HG02678 (cell line): ENCODE measurements at regions not wholly inside any gene's neighbourhood (a gene's known extent, or its start where the extent isn't known, plus 50 kb on each side); places are given as distances from the start of the nearest gene placed in this dataset.
"Not testable (repeated sequence)": the region's sequence is repeated elsewhere in the genome, so short reads cannot be mapped to it uniquely, and the experiment has no call there.

Experiments
- ATAC-seq: cut with Tn5 transposase; IDR thresholded peaks from one replicate; pipeline ENCODE4 v1.9.1; 2021; ENCODE audit warnings: mild to moderate bottlenecking, moderate library complexity; ENCODE audit not compliant: unreplicated experiment

DNA sequence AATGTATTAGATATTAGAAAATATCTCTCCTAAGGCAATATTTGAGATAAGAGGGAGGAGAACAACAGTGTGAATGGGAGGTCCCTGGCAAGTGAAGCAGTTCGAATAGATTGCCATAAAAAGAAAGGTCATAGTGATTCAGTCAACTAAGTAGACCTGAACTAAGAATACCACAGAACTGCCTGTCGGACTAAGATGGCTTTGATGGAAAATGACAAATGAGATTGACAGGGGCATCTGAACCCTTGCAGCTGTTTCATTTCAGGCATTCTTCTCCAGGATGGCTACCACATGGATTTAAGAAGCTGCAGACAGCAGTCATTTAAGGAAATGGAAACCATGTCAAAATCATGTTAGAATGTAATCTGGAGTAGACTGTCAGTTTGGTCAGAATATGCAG is 308.4 kb upstream of the MEF2C start:
- no peak for ATAC-seq

DNA sequence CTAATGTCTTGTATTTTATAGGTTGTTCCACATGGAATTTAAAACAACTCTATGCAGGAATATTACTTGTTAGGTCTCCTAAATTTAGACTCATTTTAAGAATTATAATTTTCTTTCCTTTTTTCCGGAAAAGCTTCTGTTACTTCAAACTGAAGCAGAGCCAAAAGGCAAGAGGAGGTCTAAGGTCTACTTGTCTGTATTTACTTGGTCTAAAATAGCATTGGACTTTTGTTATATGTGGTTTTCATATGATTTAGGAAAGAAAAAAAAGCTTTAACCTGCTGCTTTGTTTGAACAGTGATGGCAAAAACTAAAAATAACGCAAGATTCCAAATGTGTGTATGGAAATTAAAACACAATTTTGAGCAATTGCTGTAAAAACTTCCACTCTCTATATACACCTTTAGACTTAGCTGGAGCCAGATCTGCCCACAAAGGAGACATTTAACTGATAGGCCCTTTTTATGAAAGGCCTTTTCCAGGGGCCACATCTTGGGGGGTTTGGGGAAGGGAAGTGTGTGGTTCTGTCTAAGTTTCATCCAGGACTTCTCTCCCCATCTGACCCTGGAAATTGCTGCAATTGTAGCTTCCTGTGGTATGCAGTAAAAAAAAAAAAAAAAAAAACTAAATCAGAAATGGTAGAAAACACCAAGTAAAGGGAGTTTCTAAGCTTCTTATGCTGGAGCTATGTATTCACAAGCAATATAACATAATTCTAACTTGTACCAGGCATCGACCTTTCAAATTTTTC is 307.7 kb upstream of the MEF2C start:
- no peak for ATAC-seq

DNA sequence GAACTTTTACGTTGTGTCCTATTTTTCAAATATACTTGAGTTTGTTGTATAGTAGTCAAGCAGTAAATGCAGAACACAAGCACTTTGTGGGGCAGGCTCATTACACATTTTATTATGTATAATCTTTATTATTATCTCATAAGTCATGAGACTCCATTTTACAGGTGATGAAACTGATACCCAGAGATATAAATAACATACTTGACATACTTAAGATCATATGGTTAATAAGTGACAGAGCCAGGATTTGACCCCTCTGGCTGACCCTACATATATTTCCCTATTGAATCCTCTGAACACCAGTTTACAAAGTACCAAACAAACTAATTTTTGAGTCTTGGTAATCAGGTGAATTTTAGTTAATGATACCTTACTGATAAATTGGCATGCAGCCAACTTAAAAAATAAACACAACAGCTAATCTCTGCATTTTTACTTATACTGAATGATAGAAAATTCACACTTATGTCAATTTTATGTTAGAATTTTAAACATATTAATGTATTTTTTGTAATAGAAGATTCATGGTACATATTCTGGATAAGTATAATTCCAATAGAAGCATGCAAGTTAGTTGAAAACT is 305.0 kb upstream of the MEF2C start:
- ATAC-seq = no peak

DNA sequence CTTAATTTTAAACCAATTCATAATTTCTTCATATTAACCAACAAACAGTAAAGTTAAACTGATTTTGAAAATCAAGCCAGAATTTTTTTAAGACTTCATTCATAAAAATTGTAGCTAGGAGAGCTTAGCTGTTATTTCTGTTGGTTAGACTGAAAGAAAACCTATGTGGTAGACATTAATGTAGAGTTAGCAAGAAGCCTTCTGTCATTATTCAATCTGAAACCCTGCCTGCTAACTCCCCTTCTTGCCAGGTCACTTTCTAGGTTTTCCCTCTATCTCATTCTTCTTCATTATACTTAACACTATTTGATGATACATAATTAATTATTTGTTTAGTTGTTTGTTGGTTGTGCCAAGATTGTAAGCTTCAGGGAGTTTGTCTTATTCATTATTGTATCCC is 304.3 kb upstream of the MEF2C start:
- no peak for ATAC-seq

DNA sequence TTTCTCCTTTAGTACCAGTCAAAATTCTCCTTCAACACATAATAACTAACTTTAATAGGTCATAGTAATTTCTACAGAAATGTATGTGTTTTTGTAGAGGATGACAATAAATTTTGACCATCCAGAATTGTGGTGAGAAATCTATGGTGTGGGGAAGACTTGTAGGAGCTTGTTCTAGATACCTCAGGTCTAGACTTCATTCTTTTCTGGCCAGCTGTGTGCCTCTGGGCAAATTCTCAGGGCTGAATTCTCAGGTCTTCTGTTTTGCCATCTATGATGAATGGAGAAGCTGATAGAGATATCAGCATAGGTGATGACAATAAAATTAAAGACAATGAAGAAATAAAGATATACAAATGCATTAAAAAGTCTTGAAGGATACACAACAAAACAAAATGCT is 298.6 kb upstream of the MEF2C start:
- no peak for ATAC-seq

DNA sequence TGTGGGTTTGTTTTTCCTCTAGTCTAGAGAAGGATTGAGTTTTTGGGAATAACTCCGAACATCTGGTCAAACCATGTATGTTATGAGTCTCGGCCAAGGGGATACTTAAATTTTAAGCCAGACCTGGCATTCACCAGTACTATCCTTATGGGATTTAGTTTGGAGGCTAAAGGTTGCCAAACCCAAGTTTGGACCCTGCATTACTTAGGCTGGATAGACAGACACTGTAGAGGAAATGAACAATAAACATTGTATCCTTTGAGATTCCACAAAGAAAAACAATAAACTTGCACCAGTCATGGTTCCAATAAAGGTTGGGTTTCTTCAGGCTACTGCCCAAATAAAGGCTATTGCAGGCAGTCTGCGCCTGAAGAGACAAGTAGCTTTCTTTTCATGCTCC is 296.7 kb upstream of the MEF2C start:
- no peak for ATAC-seq

DNA sequence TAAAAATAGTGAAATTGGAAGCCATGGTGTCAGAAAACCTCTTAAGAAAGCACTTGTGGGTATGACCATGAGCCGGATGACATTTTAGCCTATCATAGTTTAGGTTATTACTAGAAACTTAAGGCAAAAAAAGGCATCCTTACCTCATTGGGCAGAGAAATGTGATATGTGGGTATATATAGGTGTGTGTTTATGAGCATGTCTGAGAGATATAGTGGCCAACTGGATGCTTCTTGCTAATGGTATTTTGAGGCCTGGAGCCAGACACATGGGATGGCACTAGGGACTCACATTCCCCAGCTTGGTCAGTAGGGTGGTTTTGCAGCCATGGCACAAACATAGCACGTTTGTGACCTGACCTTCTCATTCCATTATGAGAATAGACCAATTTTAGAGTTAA is 295.6 kb upstream of the MEF2C start:
- no peak for ATAC-seq

DNA sequence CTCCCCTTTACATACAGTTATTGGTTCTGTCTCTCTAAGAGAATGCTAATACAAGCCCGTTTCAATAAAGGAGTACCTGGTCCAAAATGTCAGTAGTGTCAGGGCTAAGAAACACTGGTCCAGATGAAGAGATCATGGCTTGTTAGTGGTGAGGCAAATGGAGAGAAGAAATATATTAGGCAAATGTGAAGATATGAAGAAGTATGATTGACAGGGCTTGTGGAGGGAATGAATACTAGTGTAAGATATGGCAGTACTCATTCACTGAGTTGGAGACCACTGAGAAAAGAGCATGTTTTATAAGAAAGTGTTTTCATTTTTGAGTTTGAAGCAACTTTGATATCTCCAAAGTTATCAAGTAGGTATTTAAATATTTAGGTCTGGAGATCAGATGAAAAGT is 290.5 kb upstream of the MEF2C start:
- no peak for ATAC-seq

DNA sequence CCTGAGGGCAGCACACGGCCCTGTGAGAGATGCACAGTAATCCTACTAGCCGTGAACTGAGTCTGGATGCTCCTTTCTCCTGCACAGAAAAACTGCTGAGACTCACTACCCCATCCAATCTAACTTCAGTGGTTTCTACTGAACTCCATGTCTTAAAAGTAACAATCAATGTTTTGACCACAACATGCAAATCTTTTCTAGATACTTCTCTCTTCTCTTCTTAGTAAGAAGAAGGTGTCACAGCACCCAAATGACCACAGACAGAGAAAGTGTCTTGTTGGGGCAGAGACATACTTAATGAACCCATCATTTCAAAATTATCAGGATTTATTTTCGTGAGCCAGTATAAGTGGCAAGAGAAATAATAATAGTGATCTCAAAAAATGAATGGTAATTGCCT is 285.8 kb upstream of the MEF2C start:
- ATAC-seq = peak; percentile 91

DNA sequence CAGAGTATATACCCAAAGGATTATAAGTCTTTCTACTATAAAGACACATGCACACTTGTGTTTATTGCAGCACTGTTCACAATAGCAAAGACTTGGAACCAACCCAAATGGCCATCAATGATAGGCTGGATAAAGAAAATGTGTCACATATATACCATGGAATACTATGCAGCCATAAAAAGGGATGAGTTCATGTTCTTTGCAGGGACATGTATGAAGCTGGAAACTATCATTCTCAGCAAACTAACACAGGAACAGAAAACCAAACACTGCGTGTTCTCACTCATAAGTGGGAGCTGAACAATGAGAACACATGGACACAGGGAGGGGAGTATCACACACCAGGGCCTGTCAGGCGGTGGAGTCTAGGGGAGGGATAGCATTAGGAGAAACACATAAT is 281.7 kb upstream of the MEF2C start:
- not testable (repeated sequence) for ATAC-seq

DNA sequence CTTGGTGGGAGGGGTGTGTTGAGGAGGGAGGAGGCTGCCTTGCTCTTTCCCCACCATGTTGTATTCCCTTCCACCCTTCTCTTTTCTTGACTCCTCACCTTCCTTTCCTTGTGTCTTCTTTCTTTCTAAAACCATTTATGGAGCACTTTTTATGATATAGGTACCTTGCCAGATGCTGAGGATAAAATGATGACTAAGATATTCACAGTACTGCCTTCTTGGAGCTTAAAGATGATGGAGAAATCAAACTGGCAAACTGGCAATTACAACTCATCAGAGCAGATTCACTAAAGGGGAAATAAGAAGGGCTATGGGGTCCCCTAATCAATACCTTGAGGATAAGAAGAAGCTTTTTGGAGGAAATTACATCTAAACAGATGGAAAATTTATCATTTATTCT is 273.2 kb upstream of the MEF2C start:
- ATAC-seq = no peak

DNA sequence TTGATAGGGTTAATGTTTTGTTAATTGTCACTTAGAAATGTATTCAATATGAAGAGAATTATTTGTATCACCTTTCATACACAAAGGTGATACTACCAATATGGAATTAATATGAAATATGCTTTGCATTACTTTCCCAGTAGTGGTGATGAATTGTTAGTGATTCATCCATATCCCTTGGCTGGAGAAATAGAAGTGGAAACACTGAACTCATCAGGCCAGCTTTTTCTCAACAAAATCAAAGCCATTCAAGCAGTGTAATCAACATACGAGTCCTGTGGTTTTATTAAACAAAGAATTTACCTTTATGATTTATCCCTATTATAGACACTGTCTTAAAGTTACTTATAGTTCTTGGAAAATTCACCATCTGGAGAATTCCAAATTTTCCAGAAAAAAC is 264.0 kb upstream of the MEF2C start:
- no peak for ATAC-seq

DNA sequence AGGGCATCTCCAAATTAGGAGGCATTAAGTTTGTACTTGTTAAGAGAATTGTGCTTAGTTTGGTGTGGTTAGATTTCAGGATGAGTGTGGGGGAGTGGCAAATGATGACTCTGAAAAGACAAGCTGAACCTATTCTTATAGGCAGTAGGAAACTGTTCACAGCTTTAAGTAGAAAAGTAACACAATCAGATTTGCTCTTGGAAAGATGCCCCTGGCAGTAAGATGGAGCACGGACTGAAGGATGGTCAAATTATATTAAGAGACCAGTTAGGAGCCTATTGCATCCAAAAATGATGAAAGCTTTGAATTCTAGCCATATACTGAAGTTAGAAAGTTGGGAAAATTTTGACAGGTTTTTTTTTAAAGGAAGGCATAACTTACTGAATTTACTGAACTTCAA is 254.2 kb upstream of the MEF2C start:
- ATAC-seq = no peak

DNA sequence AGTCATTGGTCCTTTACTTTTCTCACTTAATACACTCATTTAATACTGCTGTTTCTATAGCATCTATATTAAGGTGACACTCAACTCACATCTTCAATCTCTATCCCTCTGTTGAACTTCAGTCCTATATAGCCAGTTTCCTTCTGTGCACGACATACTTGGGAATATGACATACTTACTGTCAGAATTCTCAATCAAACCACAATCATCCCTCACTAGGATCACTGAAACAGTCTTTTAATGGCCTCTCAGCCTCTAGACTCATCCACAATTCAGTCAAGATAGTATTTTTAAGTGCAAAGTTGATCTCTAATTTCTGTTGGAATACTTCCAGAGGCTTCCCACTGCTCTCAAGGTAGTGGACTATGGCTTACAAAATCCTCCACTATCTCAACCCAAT is 251.0 kb upstream of the MEF2C start:
- ATAC-seq = no peak

DNA sequence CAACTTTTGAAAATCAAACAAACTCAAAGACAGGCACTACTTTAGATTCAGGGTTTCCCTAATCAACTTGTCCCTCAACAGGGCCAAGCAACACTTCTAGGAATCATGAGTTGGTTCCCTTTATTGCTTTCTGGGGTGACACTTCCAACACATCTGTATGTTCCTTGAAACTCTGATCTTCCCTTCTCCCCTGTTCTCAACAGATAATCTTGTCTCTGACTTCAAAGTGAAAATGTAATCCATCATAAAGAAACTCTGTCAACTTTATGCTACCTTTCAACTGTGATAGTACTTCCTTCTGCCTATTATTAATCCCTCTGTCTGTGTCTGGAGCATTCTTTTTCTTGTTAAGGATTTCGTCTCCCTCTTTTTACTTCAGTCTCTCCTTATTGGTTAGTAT is 250.1 kb upstream of the MEF2C start:
- no peak for ATAC-seq

DNA sequence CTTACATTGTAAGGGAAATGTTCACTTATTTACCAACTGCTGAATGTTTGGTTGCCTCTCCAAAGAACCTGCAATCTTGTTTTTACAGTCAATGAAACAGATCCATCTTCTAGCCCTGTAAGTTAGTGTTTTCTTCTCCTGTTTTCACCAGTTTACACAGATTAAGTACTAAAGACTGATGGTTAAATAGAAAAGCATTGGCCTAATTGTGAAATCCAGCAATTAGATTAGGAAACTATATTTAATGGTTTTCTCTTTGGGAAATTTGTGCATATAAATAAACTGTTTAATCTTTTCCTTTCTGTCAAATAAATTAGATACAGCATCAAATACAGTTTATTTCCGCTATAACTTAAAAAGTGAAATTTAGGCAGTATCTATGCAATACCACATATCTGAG is 247.9 kb upstream of the MEF2C start:
- no peak for ATAC-seq

DNA sequence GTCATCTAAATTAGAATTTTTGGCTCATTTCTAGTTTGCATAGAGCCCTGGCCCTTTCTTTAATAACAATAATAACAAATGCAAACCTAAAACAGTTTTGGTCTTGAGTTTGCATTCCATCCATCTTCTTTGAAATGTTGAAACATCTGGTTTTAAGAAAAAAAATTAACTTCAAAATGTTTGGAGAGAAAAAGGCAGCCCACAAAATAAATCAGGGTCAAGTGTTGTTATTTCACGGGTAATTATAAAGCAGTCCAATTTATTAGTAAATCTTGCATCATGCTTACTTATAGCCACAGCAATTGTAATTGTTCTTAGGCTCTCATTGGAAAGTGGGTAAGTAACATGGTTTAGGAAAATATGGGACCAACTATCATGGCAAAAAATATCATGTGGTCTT is 247.0 kb upstream of the MEF2C start:
- no peak for ATAC-seq

DNA sequence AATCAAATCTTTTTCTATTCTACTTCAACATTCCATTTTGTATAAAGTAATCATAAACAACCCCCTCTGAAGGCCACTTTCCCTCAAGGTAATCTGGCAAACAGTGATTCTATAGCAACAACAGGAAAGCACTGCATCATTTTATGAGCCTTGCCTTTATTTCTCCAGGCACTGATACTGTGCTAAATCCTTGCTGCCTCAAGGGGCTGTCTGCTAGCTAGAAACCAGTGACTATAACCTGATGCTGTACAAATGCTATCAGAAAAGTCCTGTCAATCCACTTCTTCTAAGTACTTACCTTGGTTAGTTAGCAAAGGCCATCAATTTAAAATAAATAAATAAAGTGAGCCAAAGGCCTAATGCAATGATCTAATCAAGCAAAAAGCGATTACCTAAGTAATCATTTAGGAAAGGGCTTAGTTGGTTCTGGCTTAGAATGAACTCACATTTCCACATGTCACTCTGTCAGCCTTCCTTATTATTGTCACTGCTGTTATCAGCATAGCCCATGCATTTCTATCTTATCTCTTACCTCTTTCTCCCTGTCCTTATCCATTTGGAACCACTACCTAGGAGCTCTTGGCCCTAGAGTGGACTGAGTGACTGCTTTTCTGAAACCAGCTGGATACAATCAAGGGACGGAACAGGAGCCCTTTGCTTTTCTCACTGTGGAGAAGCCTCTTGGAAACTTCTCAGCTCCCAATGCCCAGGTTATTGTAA is 246.1 kb upstream of the MEF2C start:
- no peak for ATAC-seq

DNA sequence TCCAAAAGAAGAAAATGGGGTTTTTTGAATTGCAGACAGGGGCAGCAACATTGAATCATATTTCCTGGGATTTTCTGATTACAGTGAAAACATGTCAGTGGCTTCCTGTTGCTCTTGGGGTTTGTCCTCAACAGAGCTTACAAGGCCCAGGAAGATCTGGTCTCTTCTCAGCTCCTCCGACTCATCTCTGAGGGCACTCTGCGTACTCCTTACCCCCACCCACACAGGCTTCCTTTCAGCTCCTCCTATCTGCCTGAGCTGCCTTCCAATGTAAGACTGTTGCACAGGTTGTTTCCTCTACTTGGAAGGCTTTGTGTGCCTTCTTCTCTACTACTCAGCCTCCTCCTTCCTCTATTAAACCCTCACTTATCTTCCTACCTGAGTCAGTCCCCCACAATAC is 245.1 kb upstream of the MEF2C start:
- no peak for ATAC-seq

DNA sequence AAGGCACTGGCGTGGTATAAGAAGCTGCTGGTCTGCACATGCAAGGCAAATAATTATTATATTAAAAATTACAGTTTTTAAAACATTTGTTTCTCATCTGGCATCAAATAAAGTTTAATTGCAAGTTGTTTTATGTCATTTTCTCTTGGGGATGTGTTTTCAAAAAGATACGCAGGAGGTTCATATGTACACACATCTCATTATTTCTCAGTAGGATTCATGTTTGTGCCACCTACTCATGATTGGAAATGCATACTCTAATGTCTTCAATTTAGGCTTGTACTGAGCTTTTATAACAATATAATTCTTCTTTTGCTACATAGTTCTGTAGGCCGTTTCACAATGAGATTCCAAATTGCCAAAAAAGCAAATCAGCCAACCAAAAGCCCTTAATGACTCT is 244.2 kb upstream of the MEF2C start:
- no peak for ATAC-seq

DNA sequence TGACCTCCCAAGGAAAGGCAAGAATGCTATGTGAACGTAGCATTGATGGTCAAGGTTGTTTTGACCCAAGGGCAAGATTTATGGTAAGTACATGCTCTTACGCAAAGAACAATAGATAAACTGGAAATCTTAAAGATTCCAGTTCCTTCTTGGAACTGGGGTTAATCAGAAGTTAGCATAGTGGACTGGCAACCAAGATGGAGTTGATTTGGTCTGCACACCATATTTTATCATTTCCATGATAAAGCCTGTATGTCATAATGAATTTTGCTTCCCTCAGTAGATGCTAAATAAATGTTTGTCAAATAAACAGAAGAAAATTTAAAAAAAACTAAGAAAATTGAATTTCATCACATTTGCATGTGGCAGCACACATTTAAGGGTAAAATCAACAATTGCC is 242.4 kb upstream of the MEF2C start:
- ATAC-seq = no peak

DNA sequence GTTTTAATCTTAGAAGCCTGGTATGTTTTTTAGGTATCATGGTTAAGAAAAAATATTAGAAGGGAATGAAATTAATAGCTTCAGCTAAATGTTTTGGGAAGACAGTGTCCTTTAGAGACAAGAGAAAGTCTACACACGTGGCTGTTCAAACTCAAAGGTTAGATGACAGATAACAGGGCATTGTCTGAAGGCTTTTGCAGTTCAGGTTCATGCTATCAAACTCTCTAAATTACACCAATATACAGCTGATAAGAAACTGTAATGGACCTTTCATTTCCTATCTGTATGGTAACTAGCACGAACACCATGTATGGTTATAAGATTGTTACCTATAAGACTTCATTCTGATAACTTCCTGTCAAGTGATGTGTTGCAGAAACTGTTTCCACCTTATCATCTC is 240.6 kb upstream of the MEF2C start:
- no peak for ATAC-seq
